HAP-1 (cell line): ENCODE measurements at regions not wholly inside any gene's neighbourhood (a gene's known extent, or its start where the extent isn't known, plus 50 kb on each side); places are given as distances from the start of the nearest gene placed in this dataset.

Experiments used
- DNase-seq, 2 experiments: peaks; one replicate each; pipeline ENCODE4 v3.0.0-alpha.2; 2016 to 2020; ENCODE audit warnings: low spot score in 2 of 2
- H3K27me3 ChIP-seq: fragments of 250-450 bp; sonication (Bioruptor Pico); 2 replicates; pipeline ENCODE4 v1.5.1; 2020; ENCODE audit warnings: low read depth, mild to moderate bottlenecking, moderate library complexity
- H3K36me3 ChIP-seq: fragments of 250-450 bp; sonication (Bioruptor Pico); replicated peaks from 2 replicates; pipeline ENCODE4 v1.5.1; 2020; ENCODE audit warnings: mild to moderate bottlenecking
- H3K4me1 ChIP-seq: fragments of 250-450 bp; sonication (Bioruptor Pico); 2 replicates; pipeline ENCODE4 v1.5.1; 2020; ENCODE audit warnings: mild to moderate bottlenecking
- H3K4me3 ChIP-seq: fragments of 250-450 bp; sonication (Bioruptor Pico); 2 replicates; pipeline ENCODE4 v1.5.1; 2020; ENCODE audit warnings: mild to moderate bottlenecking, moderate library complexity
- H3K9me3 ChIP-seq: fragments of 250-450 bp; sonication (Bioruptor Pico); 2 replicates; pipeline ENCODE4 v1.5.1; 2020; ENCODE audit warnings: mild to moderate bottlenecking, moderate library complexity
- in situ Hi-C: fragments of 300-500 bp; cut with MboI; formaldehyde crosslinking; loops from 3 replicates; pipeline ENCODE4 v1.14.3; 2020; ENCODE audit warnings: low sequenced_read_pairs, inconsistent platforms, mixed read lengths

DNA sequence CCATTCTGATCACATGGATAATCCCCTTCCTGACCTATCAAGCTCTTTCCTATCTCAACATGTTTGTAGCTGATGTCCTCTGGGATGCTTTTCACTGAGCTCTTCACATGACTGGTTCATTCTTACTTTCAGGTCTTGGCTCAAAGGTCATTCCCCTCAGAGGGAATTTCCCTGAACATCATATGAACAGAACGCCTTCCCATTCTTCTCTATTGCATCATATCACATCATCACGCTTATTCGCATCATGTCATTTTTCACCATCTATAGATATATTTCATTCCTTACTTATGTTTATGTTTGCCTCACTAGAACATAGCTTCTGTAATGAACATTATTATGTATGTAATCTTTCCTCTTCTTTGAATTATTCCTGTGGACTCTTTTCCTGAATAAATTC, 178.9 kb upstream of the APCDD1 start:
- Histone ChIP-seq H3K9me3 (no peaks in the 10 kb centered on the region), H3K27me3 (no peaks in the 10 kb centered on the region), H3K36me3 (no peaks in the 10 kb centered on the region), H3K4me3 (no peak overlapping the region), H3K4me1 (no peaks in the 10 kb centered on the region)
- no peak for DNase-seq
- in situ Hi-C loops: no loop called here

DNA sequence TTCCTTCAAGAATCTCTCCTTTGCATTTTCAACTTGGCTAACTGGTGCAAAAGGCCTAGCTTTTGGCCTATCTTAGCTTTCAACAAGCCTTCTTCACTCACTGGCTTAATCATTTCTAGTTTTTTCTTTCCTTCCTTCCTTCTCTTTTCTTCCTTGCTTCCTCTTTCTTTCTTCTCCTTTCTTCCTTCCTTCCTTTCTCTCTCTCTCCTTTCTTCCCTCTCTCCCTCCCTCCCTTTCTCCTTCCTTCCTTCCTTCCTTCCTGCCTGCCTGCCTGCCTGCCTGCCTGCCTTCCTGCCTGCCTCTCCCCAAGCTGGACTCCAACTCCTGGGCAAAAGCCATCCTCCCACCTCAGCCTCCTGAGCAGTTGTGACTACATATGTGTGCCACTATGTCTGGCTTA, 176.2 kb upstream of the APCDD1 start:
- in situ Hi-C loops: no loop called here
- no peaks in the 10 kb centered on the region for H3K27me3 ChIP-seq
- H3K9me3 ChIP-seq: no peaks in the 10 kb centered on the region
- DNase-seq: no peak
- no peaks in the 10 kb centered on the region for H3K4me1 ChIP-seq
- H3K4me3 ChIP-seq: no peak overlapping the region
- H3K36me3 ChIP-seq: no peaks in the 10 kb centered on the region

GRCh38 chr18:10279471-10279870, 175.0 kb upstream of the APCDD1 start:
- Histone ChIP-seq H3K9me3 (no peaks in the 10 kb centered on the region), H3K27me3 (no peaks in the 10 kb centered on the region), H3K4me1 (no peaks in the 10 kb centered on the region), H3K4me3 (no peak overlapping the region), H3K36me3 (no peaks in the 10 kb centered on the region)
- in situ Hi-C loops: no loop called here
- DNase-seq: no peak

DNA sequence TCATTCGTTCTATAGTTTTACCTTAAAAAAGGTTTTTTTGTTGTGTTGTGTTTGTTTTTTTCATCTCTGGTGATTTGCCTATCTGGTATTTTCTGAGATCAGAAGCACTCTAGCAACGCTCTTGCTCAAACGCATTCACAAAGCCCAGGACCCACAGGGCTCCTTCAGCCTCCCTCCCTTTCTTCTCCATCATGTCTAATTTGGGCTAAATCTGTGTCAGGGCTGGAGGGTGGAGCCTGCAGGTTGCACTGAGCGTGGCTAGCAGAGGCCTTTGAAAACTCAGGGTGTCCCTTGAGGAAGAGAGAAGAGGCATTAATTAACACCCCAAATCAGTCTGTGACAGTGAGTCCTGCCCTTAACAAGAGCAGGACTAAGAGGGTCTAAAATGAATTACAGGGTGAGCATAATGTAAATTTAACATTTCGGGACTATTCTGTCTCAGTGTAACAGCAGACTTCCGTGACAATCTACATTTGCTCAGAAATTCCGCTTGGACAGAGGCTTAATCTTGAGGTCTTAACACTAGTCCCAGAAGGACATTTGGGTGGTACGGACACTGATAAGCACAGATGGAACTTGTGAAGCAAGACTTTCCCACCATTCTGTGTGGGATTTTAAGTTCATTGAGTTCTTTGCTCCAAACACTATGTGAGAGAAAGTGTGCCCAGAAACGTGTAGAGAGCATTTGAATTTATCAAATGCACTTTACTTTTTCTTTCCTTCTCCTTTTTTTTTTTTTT, 174.4 kb upstream of the APCDD1 start:
- Histone ChIP-seq H3K36me3 (no peaks in the 10 kb centered on the region), H3K4me1 (no peaks in the 10 kb centered on the region), H3K27me3 (no peaks in the 10 kb centered on the region), H3K4me3 (no peak overlapping the region), H3K9me3 (no peaks in the 10 kb centered on the region)
- no peak for DNase-seq
- in situ Hi-C loops: no loop called here

GRCh38 chr18:10284540-10285282, 169.7 kb upstream of the APCDD1 start:
- Histone ChIP-seq H3K36me3 (no peaks in the 10 kb centered on the region), H3K4me3 (no peak overlapping the region), H3K4me1 (no peaks in the 10 kb centered on the region), H3K9me3 (peaks cover 2% of the 10 kb centered on the region; the same call in 1 of the 2 replicates), H3K27me3 (no peaks in the 10 kb centered on the region)
- no peak for DNase-seq
- in situ Hi-C loops: no loop called here

GRCh38 chr18:10285283-10285640, 169.2 kb upstream of the APCDD1 start:
- H3K36me3 ChIP-seq: no peaks in the 10 kb centered on the region
- H3K4me1 ChIP-seq: no peaks in the 10 kb centered on the region
- in situ Hi-C loops: no loop called here
- H3K9me3 ChIP-seq: peaks cover 2% of the 10 kb centered on the region; the same call in 1 of the 2 replicates
- H3K27me3 ChIP-seq: no peaks in the 10 kb centered on the region
- DNase-seq: no peak
- H3K4me3 ChIP-seq: no peak overlapping the region

- Histone ChIP-seq H3K36me3 (no peaks in the 10 kb centered on the region), H3K4me1 (no peaks in the 10 kb centered on the region), H3K9me3 (peaks cover 2% of the 10 kb centered on the region; the same call in 1 of the 2 replicates), H3K4me3 (no peak overlapping the region), H3K27me3 (no peaks in the 10 kb centered on the region)
- in situ Hi-C loops: no loop called here
- DNase-seq: no peak
Measured at GRCh38 chr18:10286580-10287150, 167.8 kb upstream of the APCDD1 start.

DNA sequence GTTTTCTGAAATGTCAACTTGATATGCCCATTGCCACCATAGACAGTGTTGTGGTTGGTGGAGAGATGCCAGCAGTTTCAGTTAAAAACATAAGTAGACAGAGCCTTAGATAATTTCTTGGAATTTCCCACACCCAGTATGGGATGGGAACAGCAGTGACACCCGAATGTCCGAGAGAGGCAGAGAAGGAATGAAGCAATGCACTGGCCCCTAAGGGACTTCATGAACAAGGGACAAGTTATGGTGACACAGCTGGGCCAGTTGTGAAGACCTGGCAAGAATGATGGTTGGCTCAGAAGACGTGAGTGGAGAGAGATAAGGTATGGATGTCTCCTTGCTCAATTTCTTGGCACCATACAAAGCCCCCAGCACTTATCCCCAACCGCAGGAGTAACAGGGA, 165.2 kb upstream of the APCDD1 start:
- DNase-seq: no peak
- in situ Hi-C loops: no loop called here

GRCh38 chr18:10289951-10290637, 164.3 kb upstream of the APCDD1 start:
- H3K4me1 ChIP-seq: no peaks in the 10 kb centered on the region
- H3K36me3 ChIP-seq: no peaks in the 10 kb centered on the region
- H3K9me3 ChIP-seq: peaks cover 2% of the 10 kb centered on the region; the same call in 1 of the 2 replicates
- in situ Hi-C loops: no loop called here
- DNase-seq: no peak
- H3K27me3 ChIP-seq: no peaks in the 10 kb centered on the region
- no peak overlapping the region for H3K4me3 ChIP-seq

More for the DNA sequence above, 165.2 kb upstream of the APCDD1 start:
- Histone ChIP-seq H3K9me3 (peaks cover 2% of the 10 kb centered on the region; the same call in 1 of the 2 replicates), H3K36me3 (no peaks in the 10 kb centered on the region), H3K27me3 (no peaks in the 10 kb centered on the region), H3K4me1 (no peaks in the 10 kb centered on the region), H3K4me3 (no peak overlapping the region)

GRCh38 chr18:10290638-10291235, 163.7 kb upstream of the APCDD1 start:
- H3K36me3 ChIP-seq: no peaks in the 10 kb centered on the region
- H3K9me3 ChIP-seq: peaks cover 2% of the 10 kb centered on the region; the same call in 1 of the 2 replicates
- no peaks in the 10 kb centered on the region for H3K4me1 ChIP-seq
- DNase-seq: no peak
- no peak overlapping the region for H3K4me3 ChIP-seq
- H3K27me3 ChIP-seq: no peaks in the 10 kb centered on the region
- in situ Hi-C loops: no loop called here

- Histone ChIP-seq H3K27me3 (no peaks in the 10 kb centered on the region), H3K4me1 (no peaks in the 10 kb centered on the region), H3K4me3 (no peak overlapping the region), H3K9me3 (peaks cover 2% of the 10 kb centered on the region; the same call in 1 of the 2 replicates), H3K36me3 (no peaks in the 10 kb centered on the region)
- DNase-seq: no peak
- in situ Hi-C loops: no loop called here
Measured at GRCh38 chr18:10291568-10291981, 162.9 kb upstream of the APCDD1 start.

DNA sequence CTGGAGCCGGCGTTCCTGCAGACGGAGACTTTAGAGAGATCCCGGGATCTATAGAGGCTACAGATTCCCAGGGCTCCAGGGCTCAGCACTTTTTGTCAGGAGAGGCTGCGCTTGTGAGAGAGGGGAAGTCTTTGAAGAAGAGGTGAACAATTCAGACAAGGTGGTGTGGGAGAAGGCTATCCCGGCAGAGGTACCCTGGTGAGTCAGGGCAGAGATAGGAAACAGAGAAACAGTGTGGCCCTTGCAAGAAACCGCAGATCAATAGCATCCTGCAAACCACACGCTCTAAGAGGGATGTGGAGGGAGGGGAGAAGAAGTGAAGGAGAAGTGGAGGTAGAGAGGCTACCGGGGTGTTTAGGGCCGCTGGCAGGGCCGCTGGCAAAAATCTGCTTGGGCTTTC, 160.5 kb upstream of the APCDD1 start:
- H3K9me3 ChIP-seq: peaks cover 2% of the 10 kb centered on the region; the same call in 1 of the 2 replicates
- in situ Hi-C loops: no loop called here
- no peaks in the 10 kb centered on the region for H3K4me1 ChIP-seq
- no peak overlapping the region for H3K4me3 ChIP-seq
- no peaks in the 10 kb centered on the region for H3K27me3 ChIP-seq
- no peak for DNase-seq
- H3K36me3 ChIP-seq: no peaks in the 10 kb centered on the region

DNA sequence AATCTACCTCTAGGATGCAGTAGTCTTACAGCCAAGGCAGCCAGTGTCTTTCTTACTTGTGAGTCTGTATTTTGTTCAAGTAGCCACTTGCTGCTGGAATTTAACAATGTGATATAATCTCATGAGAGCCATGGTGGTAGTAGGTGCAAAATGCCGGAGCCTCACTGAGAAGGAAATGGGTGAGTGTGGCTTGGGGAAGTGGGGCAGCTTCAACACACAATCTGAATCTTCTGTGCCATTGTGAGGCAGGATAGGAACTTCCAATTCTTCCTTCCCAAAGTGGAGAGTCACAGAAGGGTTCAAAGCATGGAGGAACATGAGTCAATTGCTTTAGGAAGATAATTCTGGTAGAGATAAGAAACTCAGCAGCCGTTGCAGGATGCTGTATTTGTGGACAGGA, 158.7 kb upstream of the APCDD1 start:
- in situ Hi-C loops: no loop called here
- DNase-seq: no peak
- Histone ChIP-seq H3K4me1 (no peaks in the 10 kb centered on the region), H3K36me3 (no peaks in the 10 kb centered on the region), H3K27me3 (no peaks in the 10 kb centered on the region), H3K9me3 (no peaks in the 10 kb centered on the region), H3K4me3 (no peak overlapping the region)
